RWPE2 (cell line): ENCODE measurements at regions not wholly inside any gene's neighbourhood (a gene's known extent, or its start where the extent isn't known, plus 50 kb on each side); places are given as distances from the start of the nearest gene placed in this dataset.

Experiments used
- ATAC-seq: fragments of 200-7000 bp; cut with Tn5 transposase; 3 replicates; pipeline ENCODE4 v1.9.1; 2021; ENCODE audit warnings: low read depth
- DNase-seq: peaks from one replicate; pipeline ENCODE4 v3.0.0-alpha.2; 2020; ENCODE audit warnings: low spot score
- H3K27ac ChIP-seq: fragments of 450-650 bp; 2 replicates; pipeline ENCODE4 v1.5.1; 2017; ENCODE audit warnings: mild to moderate bottlenecking; ENCODE audit not compliant: poor library complexity, severe bottlenecking
- H3K27me3 ChIP-seq: fragments of 250-450 bp; sonication (Bioruptor Pico); 2 replicates; pipeline ENCODE4 v1.5.1; 2021; ENCODE audit warnings: mild to moderate bottlenecking, moderate library complexity; ENCODE audit not compliant: insufficient read depth, poor library complexity, severe bottlenecking
- H3K36me3 ChIP-seq: fragments of 250-450 bp; sonication (Bioruptor Pico); 2 replicates; pipeline ENCODE4 v1.5.1; 2020; ENCODE audit warnings: low read depth, mild to moderate bottlenecking, moderate library complexity
- H3K4me1 ChIP-seq: fragments of 250-450 bp; sonication (Bioruptor Pico); 2 replicates; pipeline ENCODE4 v1.5.1; 2021; ENCODE audit warnings: mild to moderate bottlenecking, moderate library complexity; ENCODE audit not compliant: insufficient read depth, poor library complexity, severe bottlenecking
- H3K4me3 ChIP-seq: fragments of 250-450 bp; sonication (Bioruptor Pico); 2 replicates; pipeline ENCODE4 v1.5.1; 2021; ENCODE audit warnings: mild to moderate bottlenecking, moderate library complexity; ENCODE audit not compliant: severe bottlenecking
- H3K9me3 ChIP-seq: fragments of 250-450 bp; sonication (Bioruptor Pico); 2 replicates; pipeline ENCODE4 v1.5.1; 2021; ENCODE audit warnings: mild to moderate bottlenecking, moderate library complexity; ENCODE audit not compliant: severe bottlenecking
- CTCF ChIP-seq: fragments of 450-650 bp; IDR thresholded peaks from one replicate; pipeline ENCODE4 v1.5.1; 2017; ENCODE audit warnings: mild to moderate bottlenecking, moderate library complexity; ENCODE audit not compliant: poor library complexity, severe bottlenecking

- H3K27me3 ChIP-seq, result no peaks in the 10 kb centered on the region
- no peak for ATAC-seq
- H3K27ac ChIP-seq, result no peak overlapping the region
- no peaks in the 10 kb centered on the region for H3K4me1 ChIP-seq
- no peak overlapping the region for H3K4me3 ChIP-seq
- no peaks in the 10 kb centered on the region for H3K36me3 ChIP-seq
- DNase-seq, result no peak
- H3K9me3 ChIP-seq, result no peaks in the 10 kb centered on the region
- no peak for TF ChIP-seq CTCF
Measured at GRCh38 chr3:31182661-31183060, 288.2 kb upstream of the GADL1 start.

- DNase-seq (no peak), ATAC-seq (no peak)
- H3K4me1 ChIP-seq, result no peaks in the 10 kb centered on the region
- no peak overlapping the region for H3K27ac ChIP-seq
- H3K27me3 ChIP-seq, result no peaks in the 10 kb centered on the region
- H3K9me3 ChIP-seq, result no peaks in the 10 kb centered on the region
- H3K4me3 ChIP-seq, result no peak overlapping the region
- no peaks in the 10 kb centered on the region for H3K36me3 ChIP-seq
- TF ChIP-seq CTCF, result no peak
Measured at GRCh38 chr3:31184261-31185061, 290.0 kb upstream of the GADL1 start.

- Histone ChIP-seq H3K9me3 (no peaks in the 10 kb centered on the region), H3K27ac (no peak overlapping the region), H3K4me1 (no peaks in the 10 kb centered on the region), H3K4me3 (no peak overlapping the region), H3K27me3 (no peaks in the 10 kb centered on the region), H3K36me3 (no peaks in the 10 kb centered on the region)
- TF ChIP-seq CTCF, result no peak
- DNase-seq (no peak), ATAC-seq (no peak)
Measured at GRCh38 chr3:31185062-31185357, 290.5 kb upstream of the GADL1 start.

- Histone ChIP-seq H3K4me3 (no peak overlapping the region), H3K4me1 (no peaks in the 10 kb centered on the region), H3K27me3 (no peaks in the 10 kb centered on the region), H3K9me3 (no peaks in the 10 kb centered on the region), H3K36me3 (no peaks in the 10 kb centered on the region), H3K27ac (no peak overlapping the region)
- no peak for DNase-seq
- TF ChIP-seq CTCF, result no peak
- no peak for ATAC-seq
Measured at GRCh38 chr3:31186041-31186440, 291.6 kb upstream of the GADL1 start.

- no peak for ATAC-seq
- Histone ChIP-seq H3K27ac (no peak overlapping the region), H3K36me3 (no peaks in the 10 kb centered on the region), H3K4me1 (no peaks in the 10 kb centered on the region), H3K4me3 (no peak overlapping the region), H3K27me3 (no peaks in the 10 kb centered on the region), H3K9me3 (no peaks in the 10 kb centered on the region)
- TF ChIP-seq CTCF, result no peak
- DNase-seq, result no peak
Measured at GRCh38 chr3:31187380-31187779, 292.9 kb upstream of the GADL1 start.
